Lower leg skin (tissue), 4 donors: ENCODE measurements at regions not wholly inside any gene's neighbourhood (a gene's known extent, or its start where the extent isn't known, plus 50 kb on each side); places are given as distances from the start of the nearest gene placed in this dataset.

Experiments
- DNase-seq, 2 donors: peaks; one replicate each; pipeline ENCODE4 v3.0.0-alpha.2; 2019; ENCODE audit warnings: low spot score in 2 of 2
- H3K4me3 ChIP-seq: fragments of 200-600 bp; sonication (generic); 2 replicates; pipeline ENCODE4 v1.5.1; 2017; ENCODE audit warnings: mild to moderate bottlenecking, low read depth; ENCODE audit not compliant: poor library complexity, severe bottlenecking
- POLR2A ChIP-seq, 2 donors: fragments of 450-650 bp; IDR thresholded peaks; one replicate each; pipeline ENCODE4 v1.6.1; 2016 to 2017; ENCODE audit warnings: antibody characterized with exemption in 2 of 2, mild to moderate bottlenecking in 1 of 2, moderate library complexity in 1 of 2
- WGBS, 2 donors: methylation state at CpG; one replicate each; pipeline ENCODE4 v1.1.5; 2018; 5-methylcytosine and 5-hydroxymethylcytosine counted together
- intact Hi-C: fragments of 100-400 bp; cut with DNase I; formaldehyde crosslinking; loops from one replicate; pipeline ENCODE4 v1.15.0; 2023; ENCODE audit warnings: low total_unique reads
- TF ChIP-seq, protein P1 (sequence below), 3 donors: fragments of 450-650 bp; IDR thresholded peaks; one replicate each; pipeline ENCODE4 v1.5.1; 2016; ENCODE audit warnings: antibody characterized with exemption in 3 of 3, mild to moderate bottlenecking in 3 of 3, moderate library complexity in 2 of 3

DNA sequence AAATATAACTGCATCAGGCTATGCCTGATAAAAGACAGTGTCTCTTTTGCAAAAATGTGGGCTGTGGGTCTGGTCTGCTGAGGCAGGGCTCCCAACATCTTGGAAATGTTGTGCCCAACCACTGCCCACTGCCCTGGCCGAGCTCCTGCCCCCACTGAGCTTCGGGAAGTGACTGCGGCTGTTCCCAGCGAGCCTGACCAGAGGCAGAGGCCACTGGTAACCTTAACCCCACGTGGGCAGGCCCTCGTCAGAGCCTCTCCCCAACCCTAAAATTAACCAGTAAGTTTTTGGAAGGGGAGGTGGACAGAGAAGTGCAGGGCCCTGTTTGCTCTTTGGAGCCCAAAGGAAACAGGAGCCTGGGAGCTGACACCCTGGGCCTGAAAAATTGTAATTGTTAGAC, 225.9 kb downstream of the MAFB start:
- 71 to 88% methylated on average over 6 of the region's 6 CpGs for WGBS, 2 donors
- intact Hi-C loops, result no loop called here
- no peak for DNase-seq
- TF ChIP-seq, protein P1, sequence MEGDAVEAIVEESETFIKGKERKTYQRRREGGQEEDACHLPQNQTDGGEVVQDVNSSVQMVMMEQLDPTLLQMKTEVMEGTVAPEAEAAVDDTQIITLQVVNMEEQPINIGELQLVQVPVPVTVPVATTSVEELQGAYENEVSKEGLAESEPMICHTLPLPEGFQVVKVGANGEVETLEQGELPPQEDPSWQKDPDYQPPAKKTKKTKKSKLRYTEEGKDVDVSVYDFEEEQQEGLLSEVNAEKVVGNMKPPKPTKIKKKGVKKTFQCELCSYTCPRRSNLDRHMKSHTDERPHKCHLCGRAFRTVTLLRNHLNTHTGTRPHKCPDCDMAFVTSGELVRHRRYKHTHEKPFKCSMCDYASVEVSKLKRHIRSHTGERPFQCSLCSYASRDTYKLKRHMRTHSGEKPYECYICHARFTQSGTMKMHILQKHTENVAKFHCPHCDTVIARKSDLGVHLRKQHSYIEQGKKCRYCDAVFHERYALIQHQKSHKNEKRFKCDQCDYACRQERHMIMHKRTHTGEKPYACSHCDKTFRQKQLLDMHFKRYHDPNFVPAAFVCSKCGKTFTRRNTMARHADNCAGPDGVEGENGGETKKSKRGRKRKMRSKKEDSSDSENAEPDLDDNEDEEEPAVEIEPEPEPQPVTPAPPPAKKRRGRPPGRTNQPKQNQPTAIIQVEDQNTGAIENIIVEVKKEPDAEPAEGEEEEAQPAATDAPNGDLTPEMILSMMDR (IDR thresholded peaks at IDR 0.05), result no peak
- no peak for TF ChIP-seq POLR2A (IDR thresholded peaks at IDR 0.05)
- no peak overlapping the region for H3K4me3 ChIP-seq

DNA sequence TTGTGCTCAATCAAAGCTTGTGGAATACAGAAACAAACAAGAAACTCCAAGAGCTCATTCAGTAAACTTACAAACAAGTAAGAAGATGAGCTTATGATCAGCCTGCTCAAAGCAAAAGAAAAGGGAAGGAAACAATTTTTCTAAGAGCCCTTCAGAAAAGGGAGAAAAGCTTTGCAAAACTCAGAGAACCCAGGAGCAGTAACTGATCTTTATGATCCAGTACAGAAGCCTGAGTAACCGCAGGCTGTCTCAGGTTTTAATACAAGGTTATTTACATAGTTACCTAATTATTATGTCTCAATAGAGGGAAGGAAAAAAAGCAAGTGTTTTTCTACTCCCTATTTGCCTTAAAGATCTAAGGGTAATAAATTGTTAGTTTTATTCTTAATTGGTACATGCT, 226.5 kb downstream of the MAFB start:
- WGBS, 2 donors, result 59 to 60% methylated on average over 1 of the region's 1 CpG

DNA sequence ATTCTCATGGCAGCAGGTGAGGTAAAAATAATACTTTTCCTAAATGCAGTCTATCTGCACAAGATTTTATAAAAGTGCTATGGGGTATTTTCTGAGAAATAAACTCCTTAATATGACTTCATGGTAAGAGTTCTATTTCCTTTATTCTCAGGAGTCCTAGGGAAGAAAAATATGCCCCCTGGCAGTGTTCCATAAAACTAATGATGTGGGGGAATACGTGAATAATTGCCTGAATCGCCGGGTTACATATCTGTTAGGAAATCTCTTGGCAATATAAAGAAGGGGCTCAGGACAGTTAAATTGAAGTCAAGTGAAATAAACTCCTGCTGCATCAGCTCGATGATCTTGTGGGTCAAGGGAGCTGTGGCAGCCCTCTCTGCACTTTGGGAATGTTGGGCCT, 229.7 kb downstream of the MAFB start:
- no peak for TF ChIP-seq POLR2A (IDR thresholded peaks at IDR 0.05)
- TF ChIP-seq, protein P1 (IDR thresholded peaks at IDR 0.05), result no peak
- WGBS, 2 donors, result 51% methylated on average over 4 of the region's 4 CpGs
- intact Hi-C loops, result no loop called here
- H3K4me3 ChIP-seq, result no peak overlapping the region
- no peak for DNase-seq

More for the DNA sequence above, 226.5 kb downstream of the MAFB start:
- intact Hi-C loops, result no loop called here
- DNase-seq, result no peak
- TF ChIP-seq, protein P1 (IDR thresholded peaks at IDR 0.05), result no peak
- no peak for TF ChIP-seq POLR2A (IDR thresholded peaks at IDR 0.05)
- H3K4me3 ChIP-seq, result no peak overlapping the region

DNA sequence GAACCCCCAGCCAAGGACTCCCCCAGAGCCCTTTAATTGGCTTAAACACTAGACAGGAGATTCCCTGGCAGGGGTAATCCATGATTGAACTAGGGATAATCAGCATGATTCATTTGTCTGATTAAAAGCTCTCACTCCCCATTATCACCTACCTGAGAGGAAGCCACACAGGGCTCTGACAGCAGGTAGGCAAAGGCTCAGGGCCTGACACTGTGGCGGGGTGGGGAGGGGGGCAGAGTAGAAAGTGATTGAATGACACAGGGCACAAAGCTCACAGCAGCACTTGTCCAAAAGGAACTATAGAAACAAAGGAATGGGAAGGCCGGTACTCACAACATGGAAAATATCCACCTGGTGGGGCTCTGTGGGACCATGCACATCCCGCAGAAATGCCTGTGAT, 231.6 kb downstream of the MAFB start:
- WGBS, 2 donors, result 92 to 95% methylated on average over 3 of the region's 3 CpGs
- intact Hi-C loops, result no loop called here
- TF ChIP-seq POLR2A (IDR thresholded peaks at IDR 0.05), result no peak
- TF ChIP-seq, protein P1 (IDR thresholded peaks at IDR 0.05), result no peak
- H3K4me3 ChIP-seq, result no peak overlapping the region
- DNase-seq, result no peak

DNA sequence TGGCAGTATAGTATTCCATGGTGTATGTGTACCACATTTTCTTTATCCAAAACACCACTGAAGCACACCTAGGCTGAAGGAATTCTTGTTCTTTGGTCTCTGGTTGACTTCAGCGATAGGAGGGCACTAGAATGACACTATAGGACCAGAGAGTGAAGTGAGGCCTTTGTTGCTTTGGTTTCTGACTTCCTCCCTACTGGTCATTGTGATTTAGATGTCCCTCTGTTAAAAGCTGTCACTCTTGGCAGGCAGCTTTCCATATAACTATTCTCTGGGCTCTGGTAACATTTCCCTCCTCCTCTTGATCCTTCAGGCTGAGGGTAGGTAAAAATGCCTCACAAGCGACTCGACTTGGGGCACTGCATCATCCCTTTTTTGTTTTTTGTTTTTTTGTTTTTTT, 236.3 kb downstream of the MAFB start:
- TF ChIP-seq, protein P1 (IDR thresholded peaks at IDR 0.05), result no peak
- no peak for TF ChIP-seq POLR2A (IDR thresholded peaks at IDR 0.05)
- no peak for DNase-seq
- intact Hi-C loops, result no loop called here
- 96 to 99% methylated on average over 3 of the region's 3 CpGs for WGBS, 2 donors
- H3K4me3 ChIP-seq, result no peak overlapping the region

DNA sequence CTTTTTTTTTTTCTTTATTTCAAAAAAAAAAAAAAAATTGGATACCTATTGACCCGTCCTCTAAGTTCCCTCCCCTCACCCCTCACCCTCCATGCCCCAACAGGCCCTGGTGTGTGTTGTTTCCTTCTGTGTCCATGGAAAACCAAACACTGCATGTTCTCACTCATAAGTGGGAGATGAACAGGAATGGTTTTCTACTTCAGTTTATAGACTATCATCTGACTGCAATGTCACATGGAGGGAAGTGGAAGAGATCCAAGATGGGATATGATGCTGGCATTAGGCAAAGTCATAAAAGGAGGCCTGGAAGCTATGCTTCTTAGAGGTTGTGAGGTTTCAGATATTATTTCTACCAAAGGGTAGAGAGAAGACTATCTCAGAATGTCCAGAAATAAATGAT, 237.5 kb downstream of the MAFB start:
- 45 to 55% methylated on average over 1 of the region's 1 CpG for WGBS, 2 donors
- intact Hi-C loops, result no loop called here
- no peak for TF ChIP-seq POLR2A (IDR thresholded peaks at IDR 0.05)
- TF ChIP-seq, protein P1 (IDR thresholded peaks at IDR 0.05), result no peak
- H3K4me3 ChIP-seq, result no peak overlapping the region
- DNase-seq, result no peak
